Right hindlimb (tissue), 1 donor: ENCODE measurements at regions not wholly inside any gene's neighbourhood (a gene's known extent, or its start where the extent isn't known, plus 50 kb on each side); places are given as distances from the start of the nearest gene placed in this dataset.

Source experiments
- DNase-seq: peaks from one replicate; pipeline ENCODE4 v3.0.0-alpha.2; 2018

DNA sequence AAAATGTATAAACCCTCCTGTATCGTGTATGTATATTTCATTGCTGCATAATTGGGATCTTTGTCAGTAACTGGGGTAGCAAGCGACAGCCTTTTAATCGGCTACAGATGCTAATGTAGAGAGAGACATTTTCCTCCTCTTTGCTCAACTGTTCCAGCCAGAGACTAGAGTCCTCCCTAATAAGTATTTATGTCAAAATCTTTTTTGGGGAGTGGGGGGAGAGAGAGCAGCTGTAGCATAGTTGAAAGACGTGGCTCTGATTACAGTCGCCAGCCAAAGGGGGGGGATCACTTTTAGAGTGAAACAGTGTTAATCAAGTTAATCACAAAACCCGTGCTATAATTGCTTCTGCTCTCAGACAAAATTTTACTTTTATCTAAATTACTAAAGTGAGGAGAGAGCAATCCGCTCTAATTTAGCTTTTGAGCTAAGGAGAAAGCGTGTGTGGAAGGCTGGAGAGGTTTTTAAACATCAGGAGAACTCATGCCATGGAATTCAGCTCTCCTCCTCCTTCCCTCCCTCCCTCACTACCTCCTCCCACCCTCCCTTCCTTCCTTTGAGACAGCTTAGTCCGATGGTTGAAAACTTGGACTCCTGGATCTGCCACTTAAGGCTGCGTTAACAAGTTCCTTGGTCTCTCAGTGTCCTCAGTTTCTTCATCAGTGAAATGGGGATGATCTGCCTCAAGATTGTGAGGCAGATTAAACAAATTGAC is 87.3 kb upstream of the ZNF618 start:
- DNase-seq, result no peak

DNA sequence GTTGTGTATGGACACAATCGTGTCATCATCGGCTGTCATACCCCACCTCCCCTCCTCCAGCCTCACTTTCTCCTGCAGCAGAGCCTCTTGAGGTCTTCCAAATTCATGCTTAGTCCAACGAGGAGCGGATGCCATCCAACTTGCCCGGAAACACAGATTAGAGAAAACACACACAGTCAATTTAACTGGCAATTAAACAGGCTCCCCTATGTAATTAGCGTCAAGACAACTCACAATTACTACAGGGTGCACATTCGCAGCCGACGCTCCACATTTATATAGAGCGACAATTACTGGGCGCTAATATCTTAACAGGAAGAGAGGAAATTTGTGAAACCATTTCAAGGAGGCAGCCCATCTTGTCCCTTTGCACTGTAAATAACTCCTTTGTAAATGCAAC is 86.0 kb upstream of the ZNF618 start:
- DNase-seq, result no peak

DNA sequence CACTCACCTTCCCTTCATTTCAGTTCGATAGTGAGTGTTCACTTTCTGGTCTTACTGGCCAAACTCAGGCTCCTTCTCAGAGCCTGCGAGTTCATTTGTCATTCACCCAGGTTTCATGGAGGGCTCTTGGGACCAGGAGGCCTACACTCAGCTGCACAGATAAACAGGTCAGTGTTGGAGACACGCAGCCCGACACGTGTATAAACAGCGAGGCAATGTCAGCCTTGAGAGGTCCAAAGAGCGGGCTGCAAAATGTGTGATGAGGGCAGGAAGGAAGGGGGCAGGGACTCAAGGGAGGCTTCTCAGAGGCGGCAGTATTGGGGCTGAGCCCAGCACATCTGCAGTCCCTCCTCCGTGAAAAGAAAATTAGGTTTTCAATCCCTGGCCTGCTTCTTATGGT is 82.6 kb upstream of the ZNF618 start:
- no peak for DNase-seq

DNA sequence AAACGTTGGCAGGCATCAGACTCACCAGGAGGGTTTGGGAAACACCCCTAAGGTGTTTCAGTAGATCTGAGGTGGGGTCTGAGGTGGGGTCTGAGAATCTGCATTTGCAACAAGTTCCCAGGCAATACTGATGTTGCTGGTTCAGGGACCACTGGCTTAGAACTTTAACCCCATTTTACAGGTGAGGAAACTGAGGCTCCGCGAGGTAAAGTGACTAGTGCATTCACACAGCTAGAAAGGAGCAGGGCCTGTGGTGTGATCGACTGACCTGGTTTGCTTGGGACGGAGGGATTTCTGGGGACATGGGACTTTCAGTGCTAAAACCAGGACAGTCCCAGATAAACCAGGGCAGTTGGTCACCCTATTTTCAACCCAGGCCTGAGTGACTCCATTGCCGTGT is 81.4 kb upstream of the ZNF618 start:
- DNase-seq, result no peak

DNA sequence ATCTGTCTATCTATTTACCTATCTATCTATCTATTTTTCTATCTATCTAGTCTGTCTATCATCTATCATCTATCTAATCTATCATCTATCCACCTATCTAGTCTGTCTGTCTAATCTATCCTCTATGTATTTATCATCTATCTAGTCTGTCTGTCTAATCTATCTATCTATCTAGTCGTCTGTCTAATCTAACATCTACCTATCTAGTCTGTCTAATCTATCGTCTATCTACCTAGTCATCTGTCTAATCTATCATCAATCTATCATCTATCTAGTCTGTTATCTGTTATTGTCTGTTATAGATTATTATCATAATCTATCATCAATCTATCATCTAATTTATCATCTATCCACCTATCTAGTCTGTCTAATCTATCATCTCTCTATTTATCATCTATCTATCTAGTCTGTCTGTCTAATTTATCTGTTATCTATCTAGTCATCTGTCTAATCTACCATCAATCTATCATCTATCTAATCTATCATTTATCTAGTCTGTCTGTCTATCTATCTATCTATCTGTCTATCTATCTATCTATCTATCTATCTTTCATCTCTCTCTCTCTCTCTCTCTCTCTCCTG is 80.2 kb upstream of the ZNF618 start:
- DNase-seq, result no peak

DNA sequence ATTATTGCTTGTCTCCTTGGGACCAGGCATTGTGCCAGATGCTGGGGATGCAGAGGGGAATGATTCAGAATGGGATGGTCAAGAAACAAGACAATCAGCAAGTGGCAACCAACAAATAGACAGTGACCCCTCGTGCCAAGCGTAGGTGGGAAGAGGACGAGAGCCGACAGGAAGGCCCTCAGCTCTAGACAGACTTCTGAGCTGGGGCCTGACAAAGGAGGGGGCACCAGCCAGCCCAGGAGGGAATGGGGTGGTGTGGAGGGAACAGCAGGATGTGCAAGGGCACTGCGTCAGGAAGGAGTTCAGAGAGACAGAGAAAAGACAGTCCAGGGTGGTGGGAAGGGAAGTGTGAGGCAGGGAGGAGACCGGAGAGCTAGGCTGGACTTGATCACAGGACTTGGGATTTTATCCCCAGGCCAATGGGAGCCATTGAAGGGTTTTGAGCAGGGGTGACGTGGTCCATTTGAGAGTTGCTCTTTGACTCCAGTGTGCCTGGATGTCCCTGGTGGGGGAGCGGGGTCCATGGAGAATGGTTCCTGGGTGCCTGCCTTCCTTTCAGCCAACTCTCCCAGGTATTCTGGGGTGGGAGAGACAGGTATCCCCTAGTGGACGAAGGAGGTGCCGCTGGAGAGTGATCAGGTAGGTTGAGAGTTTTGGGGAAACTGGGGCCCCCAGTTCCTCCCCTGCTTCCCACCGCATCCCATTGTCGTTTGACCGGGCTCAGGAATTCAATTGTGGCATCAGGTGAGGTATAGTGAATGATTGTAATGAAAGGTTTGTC is 79.3 kb upstream of the ZNF618 start:
- no peak for DNase-seq

DNA sequence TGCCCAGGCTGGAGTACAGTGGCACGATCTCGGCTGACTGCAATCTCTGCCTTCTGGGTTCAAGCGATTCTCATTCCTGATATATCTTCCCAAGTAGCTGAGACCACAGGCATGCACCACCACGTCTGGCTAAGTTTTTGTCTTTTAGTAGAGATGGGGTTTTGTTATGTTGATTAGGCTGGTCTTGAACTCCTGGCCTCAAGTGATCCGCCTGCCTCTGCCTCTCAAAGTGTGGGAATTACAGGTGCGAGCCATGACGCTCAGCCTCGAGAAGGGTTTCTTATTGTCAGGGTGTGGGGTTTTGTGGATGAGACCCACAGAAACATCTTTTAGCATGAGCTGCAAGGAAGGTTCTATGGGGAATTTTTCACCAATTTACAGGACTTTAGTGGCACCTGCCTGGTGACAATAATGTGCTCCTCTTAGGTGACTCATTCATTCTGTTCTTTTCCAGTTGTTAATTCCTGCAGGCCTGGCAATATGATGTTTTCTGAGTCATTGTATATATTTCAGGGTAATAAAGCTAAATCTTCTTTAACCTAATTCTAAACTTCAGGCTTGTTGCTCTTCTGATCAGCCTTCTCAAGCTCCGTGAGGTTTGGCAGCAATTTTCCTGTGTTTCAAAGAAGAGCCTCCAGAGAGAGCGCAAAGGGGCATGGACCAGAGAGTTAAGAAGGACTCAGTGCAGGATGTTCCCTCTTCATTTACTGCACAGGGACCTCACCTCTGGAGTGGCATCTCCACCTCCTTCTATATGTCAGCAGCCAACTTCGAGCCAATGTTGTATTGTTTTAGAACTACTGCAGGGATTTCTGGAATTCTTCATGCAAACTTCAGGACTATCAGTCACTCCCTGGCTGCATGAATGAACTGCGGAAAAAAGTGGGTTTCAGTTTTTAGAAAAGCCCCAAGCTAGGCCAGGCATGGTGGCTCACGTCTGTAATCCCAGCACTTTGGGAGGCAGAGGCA is 77.8 kb upstream of the ZNF618 start:
- no peak for DNase-seq

DNA sequence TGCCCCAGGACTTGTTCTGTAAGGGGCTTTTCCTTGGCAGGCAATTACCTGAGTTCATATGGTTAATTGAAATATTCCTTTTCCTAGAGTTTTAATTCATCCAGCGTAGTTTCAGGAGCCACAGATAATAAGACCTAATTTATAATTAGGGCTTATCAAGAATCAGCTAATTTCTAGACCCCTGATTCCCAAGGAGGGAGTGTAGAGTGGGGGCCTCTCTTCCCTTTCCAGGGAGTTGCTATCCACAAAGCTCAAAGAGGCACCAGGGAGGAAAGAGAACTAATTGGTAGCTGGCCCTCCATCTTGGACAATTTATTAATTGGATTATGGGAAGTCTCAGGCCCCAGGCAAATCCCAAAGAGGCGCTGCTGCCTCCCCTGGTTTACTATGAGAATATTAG is 75.8 kb upstream of the ZNF618 start:
- no peak for DNase-seq

DNA sequence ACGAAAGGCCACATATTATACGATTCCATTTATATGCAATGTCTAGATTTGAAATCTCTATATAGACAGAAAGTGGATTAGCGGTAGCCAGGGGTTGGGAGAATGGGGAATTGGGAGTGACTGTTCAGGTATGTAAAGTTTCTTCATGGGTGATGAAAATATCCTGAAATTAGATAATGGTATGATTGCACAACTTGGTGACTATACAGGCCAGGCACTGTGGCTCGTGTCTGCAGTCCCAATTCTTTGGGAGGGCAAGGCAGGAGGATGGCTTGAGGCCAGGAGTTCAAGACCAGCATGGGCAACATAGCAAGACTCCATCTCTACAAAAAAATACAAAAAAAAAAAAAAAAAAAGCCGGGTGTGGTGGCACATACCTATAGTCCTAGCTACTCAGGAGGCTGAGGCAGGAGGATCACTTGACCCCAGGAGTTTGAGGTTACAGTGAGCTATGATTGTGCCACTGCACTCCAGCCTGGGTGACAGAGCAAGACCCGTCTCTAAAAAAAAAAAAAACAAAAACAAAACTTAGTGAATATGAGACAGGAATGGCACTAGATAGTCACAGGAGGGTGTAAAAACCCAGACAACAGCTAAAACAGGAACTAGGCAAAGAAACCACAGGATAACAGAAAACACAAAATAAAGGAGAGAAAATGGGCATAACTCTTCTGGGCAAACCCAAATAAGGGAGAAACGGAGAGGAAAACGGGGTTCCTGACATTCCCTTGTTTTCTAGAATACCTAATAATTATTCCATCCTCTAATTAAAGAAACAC is 72.1 kb upstream of the ZNF618 start:
- DNase-seq, result no peak

DNA sequence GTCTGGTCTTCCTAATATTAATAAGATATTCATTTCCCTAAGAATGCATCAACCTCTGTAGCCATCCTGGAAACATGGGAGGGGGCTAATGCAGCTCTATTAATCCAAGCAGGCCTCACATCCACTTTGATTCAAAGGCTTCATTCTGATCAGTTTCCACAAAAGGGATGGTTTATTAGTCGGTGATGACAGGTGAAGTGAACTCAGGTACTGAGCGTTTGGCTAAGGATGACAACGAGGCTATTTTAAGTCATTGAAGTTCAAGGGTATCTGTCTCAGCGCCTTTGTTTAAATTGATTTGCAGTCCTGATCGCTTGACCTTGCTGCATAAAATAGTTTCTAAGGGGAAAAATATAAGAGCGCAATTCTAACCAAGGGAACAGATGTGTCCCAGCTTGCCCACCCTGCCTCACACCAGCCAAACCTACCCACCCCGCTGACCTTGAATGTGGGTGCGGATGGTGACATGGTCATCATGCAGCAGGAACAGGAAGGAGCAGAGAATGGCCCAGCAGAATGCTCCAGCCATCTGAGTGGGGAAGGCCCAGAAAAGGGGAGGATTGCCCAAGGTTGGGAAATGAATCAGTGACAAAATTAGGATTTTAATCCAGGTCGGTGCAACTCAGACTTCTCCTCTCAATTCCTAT is 70.5 kb upstream of the ZNF618 start:
- DNase-seq, result no peak

DNA sequence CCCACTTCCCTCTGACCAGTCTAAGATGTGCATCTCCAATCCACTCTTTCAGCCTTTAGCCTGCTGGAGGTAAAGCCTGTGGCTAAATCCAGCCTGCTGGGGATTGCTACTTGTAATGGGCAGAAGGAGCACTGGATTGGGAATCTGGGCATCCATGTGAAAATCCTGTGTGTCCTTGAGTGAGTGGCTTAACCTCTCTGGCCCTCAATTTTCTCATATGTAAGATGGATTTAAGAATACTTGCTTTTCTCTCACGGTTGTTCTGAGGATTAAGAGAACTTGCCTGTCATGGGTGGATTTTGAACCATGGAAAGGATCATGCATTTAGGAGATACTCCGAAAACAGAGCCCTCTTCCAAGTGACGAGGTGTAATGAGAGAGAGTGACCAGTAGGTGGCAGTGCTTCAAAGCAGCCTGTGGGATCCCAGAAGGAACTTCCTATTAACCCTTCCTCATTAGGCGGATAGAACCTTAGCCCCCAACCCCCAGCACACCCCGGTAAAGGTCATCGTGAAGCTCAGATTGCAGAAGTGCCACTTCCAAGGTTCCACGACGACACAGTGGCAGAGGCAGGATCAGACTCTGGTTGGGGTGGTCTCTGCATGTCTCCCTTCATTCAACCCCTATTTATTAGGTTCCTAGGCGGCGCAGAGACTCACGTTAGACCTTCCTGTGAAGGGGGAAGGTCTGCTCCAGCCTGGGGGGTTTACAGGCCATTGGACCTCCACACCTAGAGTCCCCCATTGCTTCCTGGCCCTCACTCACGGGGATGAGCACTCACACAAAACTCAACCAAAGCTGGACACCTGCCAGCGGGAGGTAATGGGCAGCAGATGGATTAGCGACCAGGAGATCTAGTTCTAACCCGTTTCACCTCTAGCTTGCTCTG is 68.7 kb upstream of the ZNF618 start:
- peak; percentile 54 for DNase-seq

DNA sequence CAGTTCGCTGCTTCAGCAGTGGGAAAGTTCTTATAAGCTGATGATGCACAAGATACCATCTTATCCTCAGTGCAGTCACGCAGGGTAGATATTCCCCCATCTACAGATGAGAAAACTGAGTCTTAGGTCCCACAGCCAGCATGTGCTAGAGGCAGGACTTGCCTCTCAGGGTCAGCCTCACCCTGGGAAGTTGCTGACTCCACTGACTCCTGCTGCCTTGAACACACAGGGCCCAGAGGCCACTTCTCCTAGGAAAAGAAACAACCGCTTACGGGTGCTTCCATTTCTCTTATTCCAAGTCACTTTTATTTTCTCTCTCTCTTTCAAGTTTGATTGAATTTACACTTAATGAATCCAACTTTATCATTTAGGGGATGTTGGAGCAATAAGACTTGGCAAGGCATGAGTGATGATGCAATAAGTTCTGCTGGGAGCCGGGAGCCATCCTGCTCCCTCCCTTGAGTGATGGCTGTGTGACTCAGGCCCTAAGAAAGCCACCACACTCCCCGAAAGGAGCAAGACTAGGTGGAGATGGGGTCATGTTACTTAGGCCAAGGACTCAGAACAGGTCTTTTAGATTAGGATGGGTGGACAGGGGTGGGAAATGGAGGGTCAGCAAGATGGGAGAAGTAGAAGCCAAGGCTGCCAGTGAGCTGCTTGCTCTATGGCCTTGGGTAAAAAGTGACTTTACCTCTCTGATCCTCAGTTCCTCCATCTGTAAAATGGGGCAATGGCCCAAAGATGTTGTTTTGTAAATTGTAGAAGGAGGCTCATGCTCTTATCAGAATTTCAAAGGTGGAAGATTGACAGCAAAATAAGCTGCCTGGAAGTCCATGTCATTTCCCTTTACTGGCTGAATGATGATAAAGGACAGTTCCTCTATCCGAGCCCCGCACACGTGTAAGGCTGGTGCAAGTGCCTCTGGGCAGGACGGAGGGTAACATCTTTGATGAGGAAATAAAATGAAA is 67.4 kb upstream of the ZNF618 start:
- DNase-seq, result no peak

DNA sequence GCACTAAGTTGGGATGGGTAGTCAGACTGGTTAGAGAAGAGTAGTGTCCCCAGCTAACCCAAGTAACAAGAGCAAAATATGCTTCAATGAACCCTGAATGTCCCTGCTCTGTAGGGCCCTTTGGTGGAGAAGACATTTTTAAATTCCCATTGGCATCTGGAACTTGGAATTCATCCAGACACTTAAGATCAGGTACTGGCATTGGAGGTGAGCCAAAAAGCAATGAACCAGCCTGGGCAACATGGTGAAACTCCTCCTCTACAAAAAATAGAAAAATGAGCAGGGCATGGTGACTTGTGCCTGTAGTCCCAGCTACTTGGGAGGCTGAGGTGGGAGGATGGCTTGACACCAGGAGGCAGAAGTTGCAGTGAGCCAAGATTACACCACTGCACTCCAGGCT is 58.9 kb upstream of the ZNF618 start:
- no peak for DNase-seq

DNA sequence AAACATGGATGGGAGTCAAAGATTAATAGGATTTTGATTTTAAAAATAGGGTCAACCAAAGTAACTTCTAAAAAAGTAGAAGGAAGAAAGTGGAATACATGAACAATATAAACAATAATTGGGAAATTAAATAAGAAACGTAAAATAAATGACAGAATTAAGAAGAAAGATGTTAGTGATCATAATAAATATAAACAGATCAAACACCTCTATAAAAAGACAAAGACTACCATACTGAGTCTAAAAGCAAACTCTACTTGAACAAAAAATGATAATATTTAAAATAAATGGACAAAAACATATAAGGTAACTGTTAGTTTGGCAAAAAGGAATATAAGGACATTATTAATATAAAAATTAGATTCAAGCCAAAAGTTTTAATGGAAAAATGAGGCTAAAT is 57.7 kb upstream of the ZNF618 start:
- no peak for DNase-seq

DNA sequence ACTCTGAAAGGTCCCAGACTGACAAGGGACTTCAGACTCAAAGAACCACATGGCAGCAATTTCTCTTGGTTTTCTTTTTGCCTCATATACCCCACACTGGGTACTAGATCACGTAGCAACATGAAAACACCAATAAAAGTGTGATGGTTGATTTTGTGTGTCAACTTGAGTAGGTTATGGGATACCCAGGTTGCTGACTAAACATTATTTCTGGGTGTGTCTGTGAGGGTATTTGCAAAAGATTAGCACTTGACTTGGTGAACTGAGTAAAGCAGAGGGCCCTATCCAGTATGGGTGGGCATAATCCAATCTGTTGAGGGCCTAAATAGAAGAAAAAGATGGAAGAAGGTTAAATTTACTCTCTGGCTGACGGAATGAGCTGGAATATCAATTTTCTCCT is 53.8 kb upstream of the ZNF618 start:
- DNase-seq, result no peak

DNA sequence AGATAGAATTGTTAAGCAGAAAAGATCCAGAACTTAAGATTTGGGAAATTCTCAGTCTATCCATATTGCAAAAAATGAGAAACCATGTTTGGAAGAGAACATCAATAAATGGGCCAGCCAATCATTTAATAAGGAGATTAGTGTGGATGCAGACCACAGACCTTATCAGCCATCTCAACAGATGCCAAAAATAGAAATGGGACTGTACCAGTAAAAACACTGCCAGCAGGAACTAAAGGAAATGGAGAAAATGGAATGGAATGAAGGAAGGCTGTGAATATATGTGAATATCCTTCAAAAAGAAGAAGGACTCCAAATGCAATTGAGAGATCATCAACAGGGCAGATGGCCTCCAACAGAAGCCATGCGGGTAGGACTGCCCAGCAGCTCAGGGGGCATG is 52.7 kb upstream of the ZNF618 start:
- DNase-seq, result no peak
